ENCODE measurements at regions not wholly inside any gene's neighbourhood (a gene's known extent, or its start where the extent isn't known, plus 50 kb on each side); places are given as distances from the start of the nearest gene placed in this dataset.

DNA sequence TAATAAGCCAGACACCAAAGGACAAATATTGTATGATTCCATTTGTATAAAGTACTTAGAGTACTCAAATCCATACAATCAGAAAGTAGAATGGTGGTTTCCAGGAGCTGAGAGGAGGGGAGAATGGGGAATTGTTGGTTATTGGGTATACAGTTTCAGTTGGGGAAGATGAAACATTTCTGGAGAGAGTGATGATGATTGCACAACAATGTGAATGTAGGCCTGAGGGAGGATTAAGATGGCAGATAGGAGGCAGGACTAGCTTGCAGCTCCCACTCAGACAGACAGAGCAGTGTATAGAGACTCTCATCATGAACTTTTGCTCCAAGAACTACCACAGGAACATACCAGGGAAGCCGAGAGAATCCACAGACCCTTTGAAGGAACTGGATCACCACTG, 75.7 kb upstream of the PAK3 start:
- no peaks in the 10 kb centered on the region for H3K27me3 ChIP-seq (replicated peaks; ENCODE audit: insufficient read depth)
- no CpG with 5 or more reads among the region's 1 CpG for WGBS
- intact Hi-C loops (cut with DNase I): no loop called here
- DNase-seq (ENCODE audit: low spot score): no peak
- no peaks in the 10 kb centered on the region for H3K9me3 ChIP-seq
- no peaks in the 10 kb centered on the region for H3K36me3 ChIP-seq
- no peak overlapping the region for H3K27ac ChIP-seq
- no peaks in the 10 kb centered on the region for H3K4me1 ChIP-seq (replicated peaks)
- TF ChIP-seq POLR2AphosphoS5 (IDR thresholded peaks at IDR 0.05) (no peak), POLR2A (IDR thresholded peaks at IDR 0.05) (no peak)
- TF ChIP-seq, protein P1, sequence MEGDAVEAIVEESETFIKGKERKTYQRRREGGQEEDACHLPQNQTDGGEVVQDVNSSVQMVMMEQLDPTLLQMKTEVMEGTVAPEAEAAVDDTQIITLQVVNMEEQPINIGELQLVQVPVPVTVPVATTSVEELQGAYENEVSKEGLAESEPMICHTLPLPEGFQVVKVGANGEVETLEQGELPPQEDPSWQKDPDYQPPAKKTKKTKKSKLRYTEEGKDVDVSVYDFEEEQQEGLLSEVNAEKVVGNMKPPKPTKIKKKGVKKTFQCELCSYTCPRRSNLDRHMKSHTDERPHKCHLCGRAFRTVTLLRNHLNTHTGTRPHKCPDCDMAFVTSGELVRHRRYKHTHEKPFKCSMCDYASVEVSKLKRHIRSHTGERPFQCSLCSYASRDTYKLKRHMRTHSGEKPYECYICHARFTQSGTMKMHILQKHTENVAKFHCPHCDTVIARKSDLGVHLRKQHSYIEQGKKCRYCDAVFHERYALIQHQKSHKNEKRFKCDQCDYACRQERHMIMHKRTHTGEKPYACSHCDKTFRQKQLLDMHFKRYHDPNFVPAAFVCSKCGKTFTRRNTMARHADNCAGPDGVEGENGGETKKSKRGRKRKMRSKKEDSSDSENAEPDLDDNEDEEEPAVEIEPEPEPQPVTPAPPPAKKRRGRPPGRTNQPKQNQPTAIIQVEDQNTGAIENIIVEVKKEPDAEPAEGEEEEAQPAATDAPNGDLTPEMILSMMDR (IDR thresholded peaks at IDR 0.05): no peak
- no peak overlapping the region for H3K4me3 ChIP-seq

DNA sequence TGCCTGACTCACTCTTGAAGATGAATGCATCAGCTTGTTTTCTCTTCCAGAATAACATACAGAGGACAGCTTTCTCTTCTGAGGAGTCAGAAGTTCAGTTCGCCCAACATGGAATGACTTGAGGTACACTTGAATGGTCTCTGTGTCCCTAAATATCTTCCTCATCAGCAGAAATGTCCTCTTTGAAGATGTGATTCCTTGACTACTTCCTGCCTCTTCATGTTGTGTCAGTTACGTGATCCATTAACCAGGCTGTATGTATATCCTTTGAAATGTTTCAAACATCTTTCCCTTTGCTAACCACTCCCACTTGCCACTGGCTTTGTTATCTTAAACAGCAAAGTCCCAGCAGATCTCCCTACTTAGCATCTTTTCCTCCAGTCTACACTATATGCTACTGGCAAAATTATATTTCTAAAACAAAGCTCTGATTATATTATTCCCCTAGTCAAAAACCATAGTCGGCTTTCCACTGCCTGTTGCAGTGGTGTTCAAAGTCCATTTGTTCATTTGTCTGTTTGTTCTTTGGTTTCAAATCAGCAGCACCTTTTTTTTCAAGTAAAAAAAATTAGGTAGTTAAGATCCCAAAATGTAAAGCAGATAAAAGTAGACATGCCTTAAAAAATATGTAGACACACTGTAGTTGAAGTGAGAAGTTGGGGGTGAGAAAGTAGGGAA, 82.1 kb upstream of the PAK3 start:
- H3K27me3 ChIP-seq (replicated peaks; ENCODE audit: insufficient read depth): no peaks in the 10 kb centered on the region
- no peak overlapping the region for H3K4me3 ChIP-seq
- no peak overlapping the region for H3K27ac ChIP-seq
- no peaks in the 10 kb centered on the region for H3K4me1 ChIP-seq (replicated peaks)
- intact Hi-C loops (cut with DNase I): no loop called here
- TF ChIP-seq, protein P1 (IDR thresholded peaks at IDR 0.05): no peak
- TF ChIP-seq POLR2AphosphoS5 (IDR thresholded peaks at IDR 0.05) (no peak), POLR2A (IDR thresholded peaks at IDR 0.05) (no peak)
- no peak for DNase-seq (ENCODE audit: low spot score)
- H3K36me3 ChIP-seq: no peaks in the 10 kb centered on the region
- H3K9me3 ChIP-seq: no peaks in the 10 kb centered on the region
- WGBS: 76% methylated on average over 3 of the region's 3 CpGs

DNA sequence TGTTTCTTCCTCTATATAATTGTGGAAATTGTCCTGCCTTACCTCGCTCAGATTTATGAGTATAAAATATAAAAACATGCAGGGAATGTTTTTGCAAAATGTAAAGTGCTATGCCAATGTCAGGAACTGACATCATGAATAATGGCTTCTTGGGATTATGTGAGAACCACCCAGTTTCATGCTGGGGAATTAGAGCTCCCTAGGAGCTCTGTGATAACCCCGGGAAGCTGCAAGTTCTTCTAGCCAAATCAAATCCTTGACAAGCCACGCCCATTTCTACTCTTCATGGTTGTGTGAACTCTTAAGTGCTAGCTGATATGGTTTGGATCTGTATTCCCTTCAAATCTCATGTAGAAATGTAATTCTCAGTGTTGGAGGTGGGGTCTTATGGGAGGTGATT, 85.9 kb upstream of the PAK3 start:
- Histone ChIP-seq H3K4me3 (no peak overlapping the region), H3K36me3 (no peaks in the 10 kb centered on the region), H3K27ac (no peak overlapping the region), H3K27me3 (replicated peaks; ENCODE audit: insufficient read depth) (no peaks in the 10 kb centered on the region), H3K9me3 (no peaks in the 10 kb centered on the region), H3K4me1 (replicated peaks) (no peaks in the 10 kb centered on the region)
- intact Hi-C loops (cut with DNase I): no loop called here
- 60% methylated on average over 3 of the region's 3 CpGs for WGBS
- DNase-seq (ENCODE audit: low spot score): no peak
- TF ChIP-seq POLR2AphosphoS5 (IDR thresholded peaks at IDR 0.05) (no peak), POLR2A (IDR thresholded peaks at IDR 0.05) (no peak)
- TF ChIP-seq, protein P1 (IDR thresholded peaks at IDR 0.05): no peak

DNA sequence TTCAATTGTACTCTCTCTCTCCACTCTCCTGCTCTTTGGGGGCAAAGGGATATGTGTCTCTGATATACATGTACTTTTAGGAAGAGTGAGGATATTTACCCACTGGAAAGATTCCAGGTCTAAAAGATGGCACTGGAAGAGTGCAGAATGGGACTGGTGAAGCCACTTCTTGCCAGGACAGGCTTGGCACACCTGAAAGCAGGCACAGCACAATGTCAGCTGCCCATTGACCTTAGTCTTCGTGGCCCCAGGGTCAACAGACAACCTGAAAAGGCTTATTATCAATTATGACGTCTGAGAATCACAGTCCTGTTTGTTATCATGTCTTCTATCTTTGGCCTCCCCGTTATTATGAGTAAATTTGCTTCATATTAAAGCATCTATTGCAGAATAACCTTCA, 86.7 kb upstream of the PAK3 start:
- DNase-seq (ENCODE audit: low spot score): no peak
- intact Hi-C loops (cut with DNase I): no loop called here
- Histone ChIP-seq H3K27ac (no peak overlapping the region), H3K4me1 (replicated peaks) (no peaks in the 10 kb centered on the region), H3K36me3 (no peaks in the 10 kb centered on the region), H3K9me3 (no peaks in the 10 kb centered on the region), H3K4me3 (no peak overlapping the region), H3K27me3 (replicated peaks; ENCODE audit: insufficient read depth) (no peaks in the 10 kb centered on the region)
- TF ChIP-seq POLR2AphosphoS5 (IDR thresholded peaks at IDR 0.05) (no peak), POLR2A (IDR thresholded peaks at IDR 0.05) (no peak)
- TF ChIP-seq, protein P1 (IDR thresholded peaks at IDR 0.05): no peak
- 32% methylated on average over 3 of the region's 3 CpGs for WGBS

DNA sequence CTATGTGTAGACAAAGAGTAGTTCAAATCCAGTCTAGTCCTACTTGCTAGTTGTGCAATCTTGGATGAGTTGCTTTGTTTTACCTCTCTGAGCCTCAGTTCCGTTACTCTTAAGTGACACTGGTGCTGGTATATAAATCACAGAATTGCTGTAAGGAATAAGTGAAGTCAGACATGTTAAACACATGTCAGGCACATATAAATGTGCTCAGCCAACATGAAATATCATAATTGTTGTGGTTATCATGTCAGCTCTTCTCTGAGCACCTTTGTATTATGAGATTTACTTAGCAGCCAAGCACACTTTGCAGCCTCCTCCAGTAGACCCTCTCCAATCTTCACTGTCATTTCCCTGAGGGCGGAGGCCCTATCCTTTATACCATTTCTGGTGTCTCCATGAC, 87.9 kb upstream of the PAK3 start:
- intact Hi-C loops (cut with DNase I): no loop called here
- 80% methylated on average over 2 of the region's 2 CpGs for WGBS
- Histone ChIP-seq H3K9me3 (no peaks in the 10 kb centered on the region), H3K27ac (no peak overlapping the region), H3K4me1 (replicated peaks) (no peaks in the 10 kb centered on the region), H3K36me3 (no peaks in the 10 kb centered on the region), H3K27me3 (replicated peaks; ENCODE audit: insufficient read depth) (no peaks in the 10 kb centered on the region), H3K4me3 (no peak overlapping the region)
- DNase-seq (ENCODE audit: low spot score): no peak
- no peak for TF ChIP-seq POLR2AphosphoS5 (IDR thresholded peaks at IDR 0.05)
- no peak for TF ChIP-seq POLR2A (IDR thresholded peaks at IDR 0.05)
- TF ChIP-seq, protein P1 (IDR thresholded peaks at IDR 0.05): no peak

Data from prostate gland (tissue), 2 donors.